OCI-LY1 (cell line): ENCODE measurements at regions not wholly inside any gene's neighbourhood (a gene's known extent, or its start where the extent isn't known, plus 50 kb on each side); places are given as distances from the start of the nearest gene placed in this dataset.

Experiments
- H2AFZ ChIP-seq: fragments of 200-600 bp; sonication (generic), shearing (Covaris generic); 2 replicates; pipeline ENCODE4 v1.6.0; 2014; ENCODE audit warnings: antibody characterized with exemption, mild to moderate bottlenecking, low read length
- H3F3A ChIP-seq: fragments of 200-600 bp; sonication (generic), shearing (Covaris generic); 2 replicates; pipeline ENCODE4 v1.6.0; 2014; ENCODE audit warnings: mild to moderate bottlenecking, antibody characterized with exemption, low read length, moderate library complexity; ENCODE audit not compliant: insufficient read depth
- H3K27ac ChIP-seq: fragments of 200-600 bp; sonication (generic); 2 replicates; pipeline ENCODE4 v1.5.1; 2014; ENCODE audit warnings: low read length, mixed run types, mild to moderate bottlenecking, low read depth; ENCODE audit not compliant: poor library complexity, severe bottlenecking
- H3K27me3 ChIP-seq: fragments of 200-600 bp; sonication (generic); 2 replicates; pipeline ENCODE4 v1.6.0; 2014; ENCODE audit warnings: antibody characterized with exemption, mild to moderate bottlenecking, low read length, moderate library complexity; ENCODE audit not compliant: insufficient read depth
- H3K36me3 ChIP-seq: fragments of 200-600 bp; sonication (generic); 2 replicates; pipeline ENCODE4 v1.6.1; 2014; ENCODE audit warnings: mild to moderate bottlenecking, antibody characterized with exemption, low read length, moderate library complexity, mixed read lengths; ENCODE audit not compliant: insufficient read depth
- H3K4me1 ChIP-seq: fragments of 200-600 bp; sonication (generic); 2 replicates; pipeline ENCODE4 v1.5.1; 2014; ENCODE audit warnings: mild to moderate bottlenecking, low read length, moderate library complexity; ENCODE audit not compliant: insufficient read depth, severe bottlenecking
- H3K4me2 ChIP-seq: fragments of 200-600 bp; sonication (generic), shearing (Covaris generic); 2 replicates; pipeline ENCODE4 v1.6.1; 2014; ENCODE audit warnings: low read length
- H3K4me3 ChIP-seq: fragments of 200-600 bp; sonication (generic); 2 replicates; pipeline ENCODE4 v1.5.1; 2014; ENCODE audit warnings: low read length, low read depth, mild to moderate bottlenecking, mixed read lengths; ENCODE audit not compliant: poor library complexity, severe bottlenecking
- H3K79me2 ChIP-seq: fragments of 200-600 bp; shearing (Covaris generic); 2 replicates; pipeline ENCODE4 v1.6.1; 2016; ENCODE audit warnings: mixed run types, low read length, mixed read lengths; ENCODE audit not compliant: insufficient read depth
- H3K9ac ChIP-seq: fragments of 200-600 bp; sonication (generic), shearing (Covaris generic); 2 replicates; pipeline ENCODE4 v1.6.1; 2014; ENCODE audit warnings: mild to moderate bottlenecking, low read length, mixed read lengths
- H3K9me2 ChIP-seq: fragments of 200-600 bp; sonication (generic), shearing (Covaris generic); 2 replicates; pipeline ENCODE4 v1.6.1; 2014; ENCODE audit warnings: low read depth, mild to moderate bottlenecking, low read length, mixed read lengths
- H3K9me3 ChIP-seq: fragments of 200-600 bp; shearing (Covaris generic); 2 replicates; pipeline ENCODE4 v1.6.1; 2014; ENCODE audit warnings: low read length, mixed read lengths
- H4K20me1 ChIP-seq: fragments of 200-600 bp; sonication (generic), shearing (Covaris generic); 2 replicates; pipeline ENCODE4 v1.6.0; 2016; ENCODE audit warnings: mild to moderate bottlenecking, low read length; ENCODE audit not compliant: insufficient read depth
- EZH2 ChIP-seq: fragments of 200-600 bp; sonication (generic), shearing (Covaris generic); IDR thresholded peaks from 2 replicates; pipeline ENCODE4 v1.8.0; 2017; ENCODE audit warnings: borderline replicate concordance, mixed run types, mild to moderate bottlenecking, antibody characterized with exemption, low read length, moderate library complexity, mixed read lengths
- TF ChIP-seq, protein P1 (sequence below): fragments of 200-600 bp; sonication (generic), shearing (Covaris generic); IDR thresholded peaks from 2 replicates; pipeline ENCODE4 v1.5.1; 2017; ENCODE audit warnings: mild to moderate bottlenecking, antibody characterized with exemption, low read length, moderate library complexity, mixed read lengths

DNA sequence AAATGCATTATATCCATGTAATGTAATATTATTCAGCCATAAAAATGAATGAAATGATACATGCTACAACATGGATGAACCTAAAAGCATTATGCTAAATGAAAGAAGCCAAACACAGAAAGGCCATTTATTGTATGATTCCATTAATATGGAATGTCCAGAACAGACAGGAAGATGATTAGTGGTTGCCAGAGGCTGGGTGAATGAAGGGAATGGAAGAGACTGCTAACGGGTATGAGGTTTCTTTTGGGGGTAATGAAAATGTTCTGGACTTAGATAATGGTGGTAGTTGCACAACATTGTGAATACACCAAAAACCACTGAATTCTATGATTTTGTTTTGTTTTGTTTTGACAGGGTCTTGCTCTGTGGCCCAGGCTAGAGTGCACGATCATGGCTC, 61.6 kb upstream of the MAP4 start:
- no peaks in the 10 kb centered on the region for H3F3A ChIP-seq
- no peak overlapping the region for H3K27ac ChIP-seq
- H3K79me2 ChIP-seq: peaks cover 59% of the 10 kb centered on the region
- no peaks in the 10 kb centered on the region for H4K20me1 ChIP-seq
- no peak overlapping the region for H2AFZ ChIP-seq
- no peaks in the 10 kb centered on the region for H3K9me2 ChIP-seq
- H3K27me3 ChIP-seq: no peaks in the 10 kb centered on the region
- no peaks in the 10 kb centered on the region for H3K9me3 ChIP-seq
- H3K4me1 ChIP-seq: no peaks in the 10 kb centered on the region
- H3K9ac ChIP-seq: no peak overlapping the region
- peaks cover under 1% of the 10 kb centered on the region for H3K36me3 ChIP-seq
- no peak overlapping the region for H3K4me2 ChIP-seq
- no peak overlapping the region for H3K4me3 ChIP-seq
- TF ChIP-seq, protein P1, sequence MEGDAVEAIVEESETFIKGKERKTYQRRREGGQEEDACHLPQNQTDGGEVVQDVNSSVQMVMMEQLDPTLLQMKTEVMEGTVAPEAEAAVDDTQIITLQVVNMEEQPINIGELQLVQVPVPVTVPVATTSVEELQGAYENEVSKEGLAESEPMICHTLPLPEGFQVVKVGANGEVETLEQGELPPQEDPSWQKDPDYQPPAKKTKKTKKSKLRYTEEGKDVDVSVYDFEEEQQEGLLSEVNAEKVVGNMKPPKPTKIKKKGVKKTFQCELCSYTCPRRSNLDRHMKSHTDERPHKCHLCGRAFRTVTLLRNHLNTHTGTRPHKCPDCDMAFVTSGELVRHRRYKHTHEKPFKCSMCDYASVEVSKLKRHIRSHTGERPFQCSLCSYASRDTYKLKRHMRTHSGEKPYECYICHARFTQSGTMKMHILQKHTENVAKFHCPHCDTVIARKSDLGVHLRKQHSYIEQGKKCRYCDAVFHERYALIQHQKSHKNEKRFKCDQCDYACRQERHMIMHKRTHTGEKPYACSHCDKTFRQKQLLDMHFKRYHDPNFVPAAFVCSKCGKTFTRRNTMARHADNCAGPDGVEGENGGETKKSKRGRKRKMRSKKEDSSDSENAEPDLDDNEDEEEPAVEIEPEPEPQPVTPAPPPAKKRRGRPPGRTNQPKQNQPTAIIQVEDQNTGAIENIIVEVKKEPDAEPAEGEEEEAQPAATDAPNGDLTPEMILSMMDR: no peak
- TF ChIP-seq EZH2: no peak

DNA sequence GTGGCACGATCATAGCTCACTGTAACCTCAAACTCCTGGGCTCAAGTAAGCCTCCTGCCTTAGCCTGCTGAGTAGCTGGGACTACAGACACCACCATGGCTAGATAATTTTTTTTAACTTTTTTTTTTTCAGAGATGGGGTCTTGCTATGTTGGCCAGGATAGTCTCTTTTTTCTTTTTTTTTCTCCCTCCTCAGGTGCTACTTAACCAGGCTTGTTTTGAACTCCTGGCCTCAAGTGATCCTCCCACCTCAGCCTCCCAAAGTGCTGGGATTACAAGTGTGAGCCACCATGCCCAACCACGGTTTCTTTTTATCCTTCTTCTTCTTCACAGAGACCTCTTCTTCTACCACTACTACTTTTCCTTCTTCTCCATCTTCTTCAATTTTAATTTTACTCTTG, 53.8 kb upstream of the MAP4 start:
- H3K9me2 ChIP-seq: no peaks in the 10 kb centered on the region
- peaks cover 34% of the 10 kb centered on the region for H3K79me2 ChIP-seq
- H3K27me3 ChIP-seq: no peaks in the 10 kb centered on the region
- H3K4me2 ChIP-seq: no peak overlapping the region
- H3K27ac ChIP-seq: no peak overlapping the region
- no peaks in the 10 kb centered on the region for H3K9me3 ChIP-seq
- no peaks in the 10 kb centered on the region for H3K4me1 ChIP-seq
- H3F3A ChIP-seq: no peaks in the 10 kb centered on the region
- no peak overlapping the region for H2AFZ ChIP-seq
- no peak overlapping the region for H3K4me3 ChIP-seq
- H4K20me1 ChIP-seq: no peaks in the 10 kb centered on the region
- no peaks in the 10 kb centered on the region for H3K36me3 ChIP-seq
- H3K9ac ChIP-seq: no peak overlapping the region
- TF ChIP-seq EZH2: no peak
- TF ChIP-seq, protein P1: no peak

DNA sequence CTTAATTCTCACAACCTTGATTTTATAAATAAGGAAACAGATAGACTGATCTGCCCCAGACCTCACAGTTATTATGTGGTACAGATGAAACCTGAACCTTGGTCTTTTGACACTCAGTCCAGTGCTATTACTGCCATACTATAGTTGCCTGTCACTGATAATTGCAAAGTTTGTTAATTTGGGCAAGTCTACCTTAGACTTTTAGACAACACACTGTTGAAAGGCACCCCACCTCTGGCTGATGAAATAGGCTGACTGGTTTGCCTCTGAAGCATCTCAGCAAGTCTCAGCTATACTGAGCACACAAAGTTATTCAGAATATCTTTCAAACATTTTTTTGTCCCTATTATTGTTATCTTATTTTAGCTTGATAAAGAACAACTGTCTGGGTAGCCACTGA, 53.1 kb upstream of the MAP4 start:
- no peak overlapping the region for H3K4me2 ChIP-seq
- H3K4me1 ChIP-seq: no peaks in the 10 kb centered on the region
- no peak for TF ChIP-seq EZH2
- TF ChIP-seq, protein P1: no peak
- H3K9me3 ChIP-seq: no peaks in the 10 kb centered on the region
- H3K9ac ChIP-seq: no peak overlapping the region
- no peak overlapping the region for H2AFZ ChIP-seq
- no peaks in the 10 kb centered on the region for H3F3A ChIP-seq
- no peaks in the 10 kb centered on the region for H3K36me3 ChIP-seq
- no peaks in the 10 kb centered on the region for H4K20me1 ChIP-seq
- H3K9me2 ChIP-seq: no peaks in the 10 kb centered on the region
- no peak overlapping the region for H3K27ac ChIP-seq
- no peak overlapping the region for H3K4me3 ChIP-seq
- peaks cover 30% of the 10 kb centered on the region for H3K79me2 ChIP-seq
- no peaks in the 10 kb centered on the region for H3K27me3 ChIP-seq
